Peyer's patch (tissue), 4 donors: ENCODE measurements at regions not wholly inside any gene's neighbourhood (a gene's known extent, or its start where the extent isn't known, plus 50 kb on each side); places are given as distances from the start of the nearest gene placed in this dataset.

ENCODE experiments used
- POLR2A ChIP-seq, 2 donors: fragments of 450-650 bp; IDR thresholded peaks; one replicate each; pipeline ENCODE4 v1.5.1; 2017; ENCODE audit warnings: antibody characterized with exemption in 2 of 2, mild to moderate bottlenecking in 2 of 2, moderate library complexity in 2 of 2
- TF ChIP-seq, protein P1 (sequence below), 6 experiments: fragments of 450-650 bp in 4 of 6; fragments of 200-600 bp in 2 of 6; sonication (generic) in 1 of 6; IDR thresholded peaks; one replicate each; pipeline ENCODE4 v1.5.1; 2017 to 2019; ENCODE audit warnings: antibody characterized with exemption in 6 of 6, mild to moderate bottlenecking in 3 of 6, moderate library complexity in 1 of 6

DNA sequence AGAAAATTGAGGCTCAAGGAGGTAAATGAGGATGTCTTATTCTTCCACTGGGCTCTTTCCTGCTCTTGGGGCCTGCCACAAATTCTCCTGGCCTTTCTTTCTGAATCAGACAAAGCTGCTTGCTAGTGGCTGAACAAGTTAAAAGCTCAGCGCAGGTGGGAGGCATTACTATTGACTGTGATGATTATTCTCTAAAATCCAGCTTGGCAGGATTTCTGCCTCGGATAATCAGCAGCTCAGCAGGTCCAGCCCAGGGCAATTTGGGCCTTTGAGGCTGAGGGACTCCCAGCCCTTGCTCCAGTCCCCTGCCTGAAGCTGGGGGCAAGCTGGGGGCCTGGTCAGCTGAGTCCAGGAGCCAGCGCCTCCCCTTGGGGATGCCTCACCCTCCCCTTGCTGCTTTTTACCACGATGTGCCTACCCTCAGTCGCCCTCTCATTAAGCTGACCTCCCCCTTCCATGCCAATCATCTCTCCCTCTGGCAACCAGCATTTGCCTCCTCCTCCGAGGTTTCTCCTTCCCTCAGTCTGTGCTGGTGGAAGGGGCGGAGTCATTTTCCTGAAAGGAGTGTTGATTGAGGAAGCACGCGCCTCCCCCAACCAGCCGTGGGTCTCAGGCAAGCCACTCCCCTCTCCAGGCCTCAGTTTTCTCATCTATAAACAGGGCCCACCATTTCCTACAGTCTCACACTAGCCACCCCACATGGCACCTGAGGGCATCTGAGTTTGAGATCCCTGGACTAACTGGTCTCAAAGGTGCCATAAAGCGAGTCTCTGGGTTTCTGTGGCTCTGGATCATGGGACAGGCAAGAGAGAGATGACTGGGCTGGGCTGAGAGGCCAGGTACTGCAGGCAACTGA, 60.6 kb upstream of the PRDM11 start:
- TF ChIP-seq, protein P1, sequence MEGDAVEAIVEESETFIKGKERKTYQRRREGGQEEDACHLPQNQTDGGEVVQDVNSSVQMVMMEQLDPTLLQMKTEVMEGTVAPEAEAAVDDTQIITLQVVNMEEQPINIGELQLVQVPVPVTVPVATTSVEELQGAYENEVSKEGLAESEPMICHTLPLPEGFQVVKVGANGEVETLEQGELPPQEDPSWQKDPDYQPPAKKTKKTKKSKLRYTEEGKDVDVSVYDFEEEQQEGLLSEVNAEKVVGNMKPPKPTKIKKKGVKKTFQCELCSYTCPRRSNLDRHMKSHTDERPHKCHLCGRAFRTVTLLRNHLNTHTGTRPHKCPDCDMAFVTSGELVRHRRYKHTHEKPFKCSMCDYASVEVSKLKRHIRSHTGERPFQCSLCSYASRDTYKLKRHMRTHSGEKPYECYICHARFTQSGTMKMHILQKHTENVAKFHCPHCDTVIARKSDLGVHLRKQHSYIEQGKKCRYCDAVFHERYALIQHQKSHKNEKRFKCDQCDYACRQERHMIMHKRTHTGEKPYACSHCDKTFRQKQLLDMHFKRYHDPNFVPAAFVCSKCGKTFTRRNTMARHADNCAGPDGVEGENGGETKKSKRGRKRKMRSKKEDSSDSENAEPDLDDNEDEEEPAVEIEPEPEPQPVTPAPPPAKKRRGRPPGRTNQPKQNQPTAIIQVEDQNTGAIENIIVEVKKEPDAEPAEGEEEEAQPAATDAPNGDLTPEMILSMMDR (IDR thresholded peaks at IDR 0.05), result no peak
- TF ChIP-seq POLR2A (IDR thresholded peaks at IDR 0.05), result no peak
